H9 (cell line): ENCODE measurements at regions not wholly inside any gene's neighbourhood (a gene's known extent, or its start where the extent isn't known, plus 50 kb on each side); places are given as distances from the start of the nearest gene placed in this dataset.

Experiments
- DNase-seq: peaks from one replicate; pipeline ENCODE4 v3.0.0-alpha.2; 2017
- H2AFZ ChIP-seq: one replicate; pipeline ENCODE4 v1.6.1; 2013; ENCODE audit warnings: mild to moderate bottlenecking, low read length, control low read depth, moderate library complexity
- H2AK5ac ChIP-seq: 2 replicates; pipeline ENCODE4 v1.6.1; 2013; ENCODE audit warnings: low read length, control low read depth, mixed read lengths; ENCODE audit not compliant: insufficient read length
- H2BK120ac ChIP-seq: one replicate; pipeline ENCODE4 v1.6.1; 2013; ENCODE audit warnings: low read depth, mild to moderate bottlenecking, low read length, control low read depth, inconsistent platforms; ENCODE audit not compliant: poor library complexity, severe bottlenecking
- H2BK12ac ChIP-seq: 2 replicates; pipeline ENCODE4 v1.6.1; 2013; ENCODE audit warnings: low read length, control low read depth, mixed read lengths, low read depth; ENCODE audit not compliant: insufficient read length
- H2BK15ac ChIP-seq: 2 replicates; pipeline ENCODE4 v1.6.1; 2013; ENCODE audit warnings: low read depth, low read length, control low read depth
- H2BK20ac ChIP-seq: one replicate; pipeline ENCODE4 v1.6.1; 2013; ENCODE audit warnings: low read depth, mild to moderate bottlenecking, low read length, control low read depth, inconsistent platforms; ENCODE audit not compliant: poor library complexity, severe bottlenecking
- H2BK5ac ChIP-seq: 2 replicates; pipeline ENCODE4 v1.6.1; 2013; ENCODE audit warnings: low read length, control low read depth, mixed read lengths; ENCODE audit not compliant: insufficient read length
- H3K14ac ChIP-seq: 2 replicates; pipeline ENCODE4 v1.6.1; 2013; ENCODE audit warnings: low read length, control low read depth; ENCODE audit not compliant: insufficient read depth
- H3K18ac ChIP-seq: 2 replicates; pipeline ENCODE4 v1.6.1; 2013; ENCODE audit warnings: low read depth, mild to moderate bottlenecking, mixed read lengths, low read length, control low read depth; ENCODE audit not compliant: insufficient read length
- H3K23ac ChIP-seq: 2 replicates; pipeline ENCODE4 v1.6.1; 2013; ENCODE audit warnings: low read length, control low read depth, mixed read lengths, low read depth; ENCODE audit not compliant: insufficient read length
- H3K23me2 ChIP-seq: 2 replicates; pipeline ENCODE4 v1.6.1; 2013; ENCODE audit warnings: low read depth, mild to moderate bottlenecking, mixed read lengths, low read length, control low read depth; ENCODE audit not compliant: insufficient read length, poor library complexity, severe bottlenecking
- H3K27ac ChIP-seq: 2 replicates; pipeline ENCODE4 v1.5.1; 2013; ENCODE audit warnings: low read length, control low read depth, mixed read lengths, low read depth; ENCODE audit not compliant: insufficient read length
- H3K27me3 ChIP-seq: 2 replicates; pipeline ENCODE4 v1.6.1; 2013; ENCODE audit warnings: low read length, control low read depth, inconsistent platforms; ENCODE audit not compliant: insufficient read depth
- H3K4ac ChIP-seq: 2 replicates; pipeline ENCODE4 v1.6.1; 2013; ENCODE audit warnings: low read depth, mild to moderate bottlenecking, control low read depth, inconsistent platforms, low read length, moderate library complexity
- H3K4me1 ChIP-seq: 2 replicates; pipeline ENCODE4 v1.6.1; 2013; ENCODE audit warnings: low read length, control low read depth, inconsistent platforms; ENCODE audit not compliant: insufficient read depth
- H3K4me2 ChIP-seq: 2 replicates; pipeline ENCODE4 v1.6.1; 2013; ENCODE audit warnings: low read length, control low read depth, mixed read lengths; ENCODE audit not compliant: insufficient read length, insufficient read depth
- H3K56ac ChIP-seq: 2 replicates; pipeline ENCODE4 v1.6.1; 2013; ENCODE audit warnings: low read depth, mild to moderate bottlenecking, mixed read lengths, low read length, control low read depth; ENCODE audit not compliant: insufficient read length
- H3K79me1 ChIP-seq: 2 replicates; pipeline ENCODE4 v1.6.1; 2013; ENCODE audit warnings: low read depth, mild to moderate bottlenecking, moderate library complexity, low read length, control low read depth, inconsistent platforms; ENCODE audit not compliant: insufficient read depth, poor library complexity, severe bottlenecking
- H3K79me2 ChIP-seq: 2 replicates; pipeline ENCODE4 v1.6.1; 2013; ENCODE audit warnings: low read length, control low read depth, inconsistent platforms; ENCODE audit not compliant: insufficient read depth
- H3K9ac ChIP-seq: 2 replicates; pipeline ENCODE4 v1.6.1; 2013; ENCODE audit warnings: low read length, control low read depth, mixed read lengths; ENCODE audit not compliant: insufficient read length; ENCODE audit errors: extremely low read depth
- H3K9me3 ChIP-seq: one replicate; pipeline ENCODE4 v1.6.1; 2013; ENCODE audit warnings: low read depth, low read length, inconsistent platforms; ENCODE audit not compliant: control insufficient read depth
- H3T11ph ChIP-seq: one replicate; pipeline ENCODE4 v1.6.1; 2013; ENCODE audit warnings: mild to moderate bottlenecking, low read length, control low read depth, inconsistent platforms
- H4K20me1 ChIP-seq: one replicate; pipeline ENCODE4 v1.6.1; 2013; ENCODE audit not compliant: control insufficient read depth, insufficient read length, insufficient read depth
- H4K5ac ChIP-seq: 2 replicates; pipeline ENCODE4 v1.6.1; 2013; ENCODE audit warnings: low read depth, mild to moderate bottlenecking, mixed read lengths, low read length, control low read depth; ENCODE audit not compliant: insufficient read length
- H4K8ac ChIP-seq: replicated peaks from 2 replicates; pipeline ENCODE4 v1.6.1; 2013; ENCODE audit warnings: low read length, control low read depth, mixed read lengths, low read depth; ENCODE audit not compliant: insufficient read length
- H4K91ac ChIP-seq: 2 replicates; pipeline ENCODE4 v1.6.1; 2013; ENCODE audit warnings: low read depth, mild to moderate bottlenecking, moderate library complexity, mixed read lengths, low read length, control low read depth; ENCODE audit not compliant: insufficient read length
- H3K27ac Mint-ChIP-seq, 3 experiments: 2 replicates in 2 of 3; 3 replicates in 1 of 3; pipeline ENCODE4 v1.8.0; 2020 to 2021; ENCODE audit warnings: mixed read lengths in 3 of 3, mild to moderate bottlenecking in 1 of 3, moderate library complexity in 1 of 3
- H3K27me3 Mint-ChIP-seq: 2 replicates; pipeline ENCODE4 v1.8.0; 2021; ENCODE audit warnings: low read depth, mild to moderate bottlenecking, moderate library complexity, mixed read lengths
- H3K36me3 Mint-ChIP-seq, 3 experiments: 2 replicates in 2 of 3; 3 replicates in 1 of 3; pipeline ENCODE4 v1.8.0; 2020 to 2021; ENCODE audit warnings: low read depth in 3 of 3, mixed read lengths in 3 of 3; ENCODE audit not compliant: insufficient read depth in 1 of 3
- H3K4me1 Mint-ChIP-seq, 2 experiments: 2 replicates each; pipeline ENCODE4 v1.8.0; 2020; ENCODE audit warnings: mixed read lengths in 2 of 2
- H3K4me3 Mint-ChIP-seq, 2 experiments: 2 replicates in 1 of 2; 3 replicates in 1 of 2; pipeline ENCODE4 v1.8.0; 2020 to 2021; ENCODE audit warnings: mild to moderate bottlenecking in 2 of 2, mixed read lengths in 2 of 2, moderate library complexity in 1 of 2
- H3K9me3 Mint-ChIP-seq, 2 experiments: 2 replicates in 1 of 2; 3 replicates in 1 of 2; pipeline ENCODE4 v1.8.0; 2020; ENCODE audit warnings: mild to moderate bottlenecking in 2 of 2, mixed read lengths in 2 of 2, moderate library complexity in 1 of 2
- CTCF ChIP-seq: fragments of 200-600 bp; sonication (generic); conservative IDR thresholded peaks from 3 replicates; pipeline ENCODE4 v1.8.0; 2021; ENCODE audit warnings: antibody characterized with exemption, mild to moderate bottlenecking
- WGBS: extraction: QIAGEN DNeasy Blood & Tissue Kit; methylation state at CpG from one replicate; pipeline ENCODE4 v1.1.7; 2013; ENCODE audit warnings: missing lambda C conversion rate, low lambda C conversion rate, mixed read lengths; ENCODE audit not compliant: insufficient read length; ENCODE audit errors: extremely low coverage; 5-methylcytosine and 5-hydroxymethylcytosine counted together

- H4K8ac ChIP-seq, result no peak overlapping the region
- Mint-ChIP-seq H3K4me1 (no peaks in the 10 kb centered on the region), H3K4me3 (no peak overlapping the region), H3K36me3 (peaks cover 9 to 45% (median 18%) of the 10 kb centered on the region in 3 experiments), H3K9me3 (peaks cover 32 to 38% of the 10 kb centered on the region in 2 experiments), H3K27ac (no peak overlapping the region), H3K27me3 (no peaks in the 10 kb centered on the region)
- no peak overlapping the region for H2AFZ ChIP-seq
- H2BK12ac ChIP-seq, result no peak overlapping the region
- no peak overlapping the region for H3K27ac ChIP-seq
- H3K4me1 ChIP-seq, result no peaks in the 10 kb centered on the region
- no CpG with 5 or more reads among the region's 2 CpGs for WGBS
- no peak overlapping the region for H2BK120ac ChIP-seq
- no peak overlapping the region for H3K9ac ChIP-seq
- H3K23ac ChIP-seq, result no peak overlapping the region
- no peak overlapping the region for H3T11ph ChIP-seq
- no peak overlapping the region for H3K18ac ChIP-seq
- no peaks in the 10 kb centered on the region for H3K27me3 ChIP-seq
- H3K9me3 ChIP-seq, result no peaks in the 10 kb centered on the region
- no peak overlapping the region for H2BK15ac ChIP-seq
- no peak overlapping the region for H3K4ac ChIP-seq
- no peak overlapping the region for H2BK5ac ChIP-seq
- H2AK5ac ChIP-seq, result no peak overlapping the region
- no peak for DNase-seq
- no peaks in the 10 kb centered on the region for H3K79me2 ChIP-seq
- no peak overlapping the region for H3K4me2 ChIP-seq
- H4K5ac ChIP-seq, result no peak overlapping the region
- no peak overlapping the region for H3K14ac ChIP-seq
- no peak overlapping the region for H2BK20ac ChIP-seq
- H3K56ac ChIP-seq, result no peak overlapping the region
- no peaks in the 10 kb centered on the region for H4K20me1 ChIP-seq
- no peaks in the 10 kb centered on the region for H3K23me2 ChIP-seq
- TF ChIP-seq CTCF, result no peak
- no peak overlapping the region for H4K91ac ChIP-seq
- H3K79me1 ChIP-seq, result no peaks in the 10 kb centered on the region
These were observed 409.8 kb upstream of the CITED2 start for GRCh38 chr6:139784222-139784769.
